IPS DF 19.7 (cell line): ENCODE measurements at regions not wholly inside any gene's neighbourhood (a gene's known extent, or its start where the extent isn't known, plus 50 kb on each side); places are given as distances from the start of the nearest gene placed in this dataset.
"Not testable (repeated sequence)": the region's sequence is repeated elsewhere in the genome, so short reads cannot be mapped to it uniquely, and the experiment has no call there.

Experiments used
- DNase-seq: peaks from one replicate; pipeline ENCODE4 v3.0.0-alpha.2; 2013; ENCODE audit warnings: low read depth, low spot score

- DNase-seq = no peak
Observed at GRCh38 chr4:126969360-126970235, 663.2 kb upstream of the INTU start.

- no peak for DNase-seq
Observed at GRCh38 chr4:126973201-126973600, 659.6 kb upstream of the INTU start.

GRCh38 chr4:126976850-126977632 lies 655.7 kb upstream of the INTU start:
- DNase-seq = no peak

- DNase-seq = no peak
Observed at GRCh38 chr4:126986005-126986404, 646.8 kb upstream of the INTU start.

GRCh38 chr4:126986828-126987227 lies 645.9 kb upstream of the INTU start:
- no peak for DNase-seq

- no peak for DNase-seq
Observed at GRCh38 chr4:126991965-126992364, 640.8 kb upstream of the INTU start.

GRCh38 chr4:126992910-126993309 lies 639.8 kb upstream of the INTU start:
- no peak for DNase-seq

GRCh38 chr4:126993351-126993750 lies 639.4 kb upstream of the INTU start:
- no peak for DNase-seq

- no peak for DNase-seq
Observed at GRCh38 chr4:126995235-126995634, 637.5 kb upstream of the INTU start.

GRCh38 chr4:127000110-127000509 lies 632.6 kb upstream of the INTU start:
- no peak for DNase-seq

- no peak for DNase-seq
Observed at GRCh38 chr4:127000846-127001245, 631.9 kb upstream of the INTU start.

GRCh38 chr4:127001933-127002332 lies 630.8 kb upstream of the INTU start:
- DNase-seq = no peak

- DNase-seq = no peak
Observed at GRCh38 chr4:127006446-127006877, 626.3 kb upstream of the INTU start.

- no peak for DNase-seq
Observed at GRCh38 chr4:127007305-127007704, 625.5 kb upstream of the INTU start.

GRCh38 chr4:127012549-127012948 lies 620.2 kb upstream of the INTU start:
- no peak for DNase-seq

- peak; percentile 2 for DNase-seq
Observed at GRCh38 chr4:127015667-127016117, 617.1 kb upstream of the INTU start.

- DNase-seq = no peak
Observed at GRCh38 chr4:127018381-127018780, 614.4 kb upstream of the INTU start.

GRCh38 chr4:127020831-127021230 lies 611.9 kb upstream of the INTU start:
- DNase-seq = not testable (repeated sequence)

GRCh38 chr4:127036296-127036695 lies 596.5 kb upstream of the INTU start:
- DNase-seq = no peak

- DNase-seq = no peak
Observed at GRCh38 chr4:127045861-127046260, 586.9 kb upstream of the INTU start.

GRCh38 chr4:127047930-127048329 lies 584.8 kb upstream of the INTU start:
- no peak for DNase-seq

GRCh38 chr4:127048376-127049044 lies 584.2 kb upstream of the INTU start:
- no peak for DNase-seq
